Activated CD4-positive, CD25-positive, alpha-beta regulatory T cell treated with anti-CD3 and anti-CD28 coated beads, Interleukin-2, amount 50 U/mL, for 72 hours (primary cell): ENCODE measurements at regions not wholly inside any gene's neighbourhood (a gene's known extent, or its start where the extent isn't known, plus 50 kb on each side); places are given as distances from the start of the nearest gene placed in this dataset.
"Not testable (repeated sequence)": the region's sequence is repeated elsewhere in the genome, so short reads cannot be mapped to it uniquely, and the experiment has no call there.

Source experiments
- DNase-seq: peaks from one replicate; pipeline ENCODE4 v3.0.0; 2021

- DNase-seq = no peak
Measured at GRCh38 chr2:109669731-109670130, 55.6 kb downstream of the SOWAHC start.

- DNase-seq = no peak
Measured at GRCh38 chr2:109670556-109671411, 56.6 kb downstream of the SOWAHC start.

- no peak for DNase-seq
Measured at GRCh38 chr2:109674894-109675534, 60.9 kb downstream of the SOWAHC start.

GRCh38 chr2:109675666-109676345, 61.6 kb downstream of the SOWAHC start:
- no peak for DNase-seq

GRCh38 chr2:109676346-109676902, 62.3 kb downstream of the SOWAHC start:
- no peak for DNase-seq

GRCh38 chr2:109677121-109677731, 63.1 kb downstream of the SOWAHC start:
- DNase-seq = not testable (repeated sequence)

GRCh38 chr2:109677835-109678580, 63.8 kb downstream of the SOWAHC start:
- no peak for DNase-seq

GRCh38 chr2:109678724-109679201, 64.6 kb downstream of the SOWAHC start:
- DNase-seq = not testable (repeated sequence)

- no peak for DNase-seq
Measured at GRCh38 chr2:109679225-109679624, 65.1 kb downstream of the SOWAHC start.

GRCh38 chr2:109679626-109680025, 65.5 kb downstream of the SOWAHC start:
- DNase-seq = no peak

GRCh38 chr2:109680523-109681297, 66.5 kb downstream of the SOWAHC start:
- no peak for DNase-seq

- no peak for DNase-seq
Measured at GRCh38 chr2:109681633-109682380, 67.6 kb downstream of the SOWAHC start.

- no peak for DNase-seq
Measured at GRCh38 chr2:109683452-109683851, 69.3 kb downstream of the SOWAHC start.

GRCh38 chr2:109685453-109685852, 71.3 kb downstream of the SOWAHC start:
- no peak for DNase-seq

- no peak for DNase-seq
Measured at GRCh38 chr2:109686921-109687320, 72.8 kb downstream of the SOWAHC start.

- no peak for DNase-seq
Measured at GRCh38 chr2:109689182-109689930, 75.2 kb downstream of the SOWAHC start.

GRCh38 chr2:109689973-109690372, 75.8 kb downstream of the SOWAHC start:
- no peak for DNase-seq

- DNase-seq = no peak
Measured at GRCh38 chr2:109690457-109690821, 76.3 kb downstream of the SOWAHC start.

- no peak for DNase-seq
Measured at GRCh38 chr2:109690822-109691541, 76.8 kb downstream of the SOWAHC start.
